Thoracic aorta (tissue), 2 donors: ENCODE measurements at regions not wholly inside any gene's neighbourhood (a gene's known extent, or its start where the extent isn't known, plus 50 kb on each side); places are given as distances from the start of the nearest gene placed in this dataset.

Experiments used
- ATAC-seq: fragments of 150-250 bp; one replicate; pipeline ENCODE4 v1.8.0; 2017; ENCODE audit warnings: low read depth; ENCODE audit not compliant: insufficient number of reproducible peaks, low FRiP score
- DNase-seq: peaks from one replicate; pipeline ENCODE4 v3.0.0-alpha.2; 2020; ENCODE audit warnings: low spot score
- H3K27ac ChIP-seq, 2 donors: fragments of 200-600 bp; sonication (generic); 1 replicate in 1 of 2; 2 replicates in 1 of 2; pipeline ENCODE4 v1.5.1; 2016; ENCODE audit warnings: mild to moderate bottlenecking in 2 of 2, moderate library complexity in 2 of 2
- H3K27me3 ChIP-seq: fragments of 200-600 bp; sonication (generic); replicated peaks from 2 replicates; pipeline ENCODE4 v1.6.0; 2016; ENCODE audit warnings: mild to moderate bottlenecking; ENCODE audit not compliant: insufficient read depth
- H3K36me3 ChIP-seq: fragments of 200-600 bp; sonication (generic); one replicate; pipeline ENCODE4 v1.5.1; 2016
- H3K4me1 ChIP-seq, 2 donors: fragments of 200-600 bp; sonication (generic); 1 replicate in 1 of 2; 2 replicates in 1 of 2; pipeline versions ENCODE4 v1.5.1 to v1.6.0; 2016; ENCODE audit warnings: low read depth in 2 of 2, mild to moderate bottlenecking in 1 of 2; ENCODE audit not compliant: control insufficient read depth in 1 of 2
- H3K4me3 ChIP-seq: fragments of 200-600 bp; sonication (generic); 2 replicates; pipeline ENCODE4 v1.5.1; 2016; ENCODE audit warnings: mild to moderate bottlenecking
- H3K9me3 ChIP-seq: fragments of 200-600 bp; sonication (generic); 2 replicates; pipeline ENCODE4 v1.5.1; 2016
- TF ChIP-seq, protein P1 (sequence below): fragments of 200-600 bp; sonication (generic); IDR thresholded peaks from one replicate; pipeline ENCODE4 v1.5.1; 2019; ENCODE audit warnings: antibody characterized with exemption

DNA sequence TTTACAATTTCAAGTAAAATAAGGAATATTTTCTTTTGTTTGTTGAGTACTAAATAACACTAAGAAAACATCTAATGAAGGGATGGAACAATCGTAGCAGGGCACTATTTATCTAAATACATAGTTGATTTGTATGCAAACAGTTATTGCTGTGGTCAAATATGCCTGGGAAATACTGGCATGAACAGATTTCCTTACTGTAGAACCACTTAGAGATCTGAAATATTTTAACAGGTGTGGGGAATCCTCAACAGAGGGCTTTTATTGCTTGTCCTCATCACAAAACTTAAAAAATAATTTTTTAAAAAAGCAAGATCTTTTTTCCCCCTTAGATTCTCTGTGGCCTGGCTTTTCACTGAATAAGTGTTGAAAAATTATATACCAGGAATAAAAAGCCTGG is 233.0 kb upstream of the FAM83B start:
- TF ChIP-seq, protein P1, sequence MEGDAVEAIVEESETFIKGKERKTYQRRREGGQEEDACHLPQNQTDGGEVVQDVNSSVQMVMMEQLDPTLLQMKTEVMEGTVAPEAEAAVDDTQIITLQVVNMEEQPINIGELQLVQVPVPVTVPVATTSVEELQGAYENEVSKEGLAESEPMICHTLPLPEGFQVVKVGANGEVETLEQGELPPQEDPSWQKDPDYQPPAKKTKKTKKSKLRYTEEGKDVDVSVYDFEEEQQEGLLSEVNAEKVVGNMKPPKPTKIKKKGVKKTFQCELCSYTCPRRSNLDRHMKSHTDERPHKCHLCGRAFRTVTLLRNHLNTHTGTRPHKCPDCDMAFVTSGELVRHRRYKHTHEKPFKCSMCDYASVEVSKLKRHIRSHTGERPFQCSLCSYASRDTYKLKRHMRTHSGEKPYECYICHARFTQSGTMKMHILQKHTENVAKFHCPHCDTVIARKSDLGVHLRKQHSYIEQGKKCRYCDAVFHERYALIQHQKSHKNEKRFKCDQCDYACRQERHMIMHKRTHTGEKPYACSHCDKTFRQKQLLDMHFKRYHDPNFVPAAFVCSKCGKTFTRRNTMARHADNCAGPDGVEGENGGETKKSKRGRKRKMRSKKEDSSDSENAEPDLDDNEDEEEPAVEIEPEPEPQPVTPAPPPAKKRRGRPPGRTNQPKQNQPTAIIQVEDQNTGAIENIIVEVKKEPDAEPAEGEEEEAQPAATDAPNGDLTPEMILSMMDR: no peak
- Histone ChIP-seq H3K4me3 (no peak overlapping the region), H3K27me3 (no peaks in the 10 kb centered on the region), H3K4me1 (peaks cover 9 to 22% of the 10 kb centered on the region in 2 donors), H3K9me3 (no peaks in the 10 kb centered on the region), H3K27ac (no peak overlapping the region), H3K36me3 (no peaks in the 10 kb centered on the region)
- no peak for DNase-seq
- ATAC-seq: no peak

DNA sequence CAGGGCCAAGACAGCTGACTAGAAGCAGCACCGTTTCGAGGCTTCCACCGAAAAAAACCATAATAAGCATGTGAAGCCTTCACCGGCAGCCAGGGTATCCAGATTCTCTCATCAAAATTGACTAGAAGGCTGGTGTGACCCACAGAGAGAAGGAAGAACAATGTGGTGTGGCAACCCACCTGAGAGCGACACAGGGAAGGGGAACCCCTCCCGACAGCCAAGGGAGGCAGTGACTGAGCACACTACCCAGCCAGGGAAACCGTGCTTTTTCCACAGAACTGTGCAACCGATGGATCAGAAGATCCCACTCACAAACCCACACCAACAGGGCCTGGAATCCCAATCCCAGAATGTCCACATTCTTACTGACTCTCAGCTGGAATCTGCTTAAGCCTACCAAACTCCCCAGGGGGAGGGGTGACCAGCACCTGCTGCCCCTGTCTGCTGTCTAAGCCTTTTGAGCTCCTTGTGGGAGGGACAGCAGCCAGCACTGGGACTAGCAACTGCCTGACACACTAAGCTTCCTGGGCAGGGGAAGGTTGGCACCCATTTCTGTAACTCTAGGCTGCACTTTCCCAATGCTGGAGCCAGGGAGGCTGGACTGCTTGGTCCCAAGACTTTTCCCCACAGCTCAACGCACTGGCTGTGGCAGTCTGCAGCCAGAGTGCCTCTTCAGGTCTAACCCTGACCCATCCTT is 231.9 kb upstream of the FAM83B start:
- ATAC-seq (no peak), DNase-seq (no peak)
- TF ChIP-seq, protein P1: no peak
- Histone ChIP-seq H3K36me3 (no peaks in the 10 kb centered on the region), H3K9me3 (no peaks in the 10 kb centered on the region), H3K27me3 (no peaks in the 10 kb centered on the region), H3K4me1 (peaks cover 9 to 31% of the 10 kb centered on the region in 2 donors), H3K4me3 (no peak overlapping the region), H3K27ac (no peak overlapping the region)

GRCh38 chr6:54617730-54618129 is 228.8 kb upstream of the FAM83B start:
- Histone ChIP-seq H3K36me3 (no peaks in the 10 kb centered on the region), H3K9me3 (no peaks in the 10 kb centered on the region), H3K27me3 (no peaks in the 10 kb centered on the region), H3K4me3 (no peak overlapping the region), H3K27ac (peak overlapping the region; percentile 52 to 58), H3K4me1 (peaks cover 9 to 31% of the 10 kb centered on the region in 2 donors)
- TF ChIP-seq, protein P1: no peak
- no peak for DNase-seq
- ATAC-seq: peak; percentile 69

- peaks cover 9 to 31% of the 10 kb centered on the region in 2 donors for H3K4me1 ChIP-seq
- no peaks in the 10 kb centered on the region for H3K9me3 ChIP-seq
- no peaks in the 10 kb centered on the region for H3K27me3 ChIP-seq
- ATAC-seq: no peak
- DNase-seq: no peak
- no peaks in the 10 kb centered on the region for H3K36me3 ChIP-seq
- H3K27ac ChIP-seq: peak overlapping the region; percentile 52 to 58
- H3K4me3 ChIP-seq: no peak overlapping the region
- TF ChIP-seq, protein P1: no peak
Measured at GRCh38 chr6:54618572-54618971, 228.0 kb upstream of the FAM83B start.

DNA sequence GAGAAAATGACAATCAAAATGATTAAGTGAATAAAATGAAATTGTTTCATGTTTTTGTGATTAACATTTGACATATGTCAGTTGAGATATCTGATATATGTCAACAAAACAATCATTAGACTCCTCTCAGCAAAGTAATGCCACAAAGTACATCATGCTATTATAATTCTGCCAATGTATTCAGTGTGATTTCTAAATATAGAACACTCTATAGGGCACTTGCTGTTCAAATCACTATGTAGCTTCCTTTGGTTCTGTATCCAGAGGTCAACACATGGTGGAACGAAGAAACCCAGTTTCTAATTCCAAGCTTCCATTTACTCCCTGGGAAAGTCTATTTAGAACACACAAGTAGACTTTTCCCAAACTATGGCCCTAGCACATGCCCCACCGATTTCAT is 227.5 kb upstream of the FAM83B start:
- H3K36me3 ChIP-seq: no peaks in the 10 kb centered on the region
- no peaks in the 10 kb centered on the region for H3K27me3 ChIP-seq
- TF ChIP-seq, protein P1: no peak
- DNase-seq: no peak
- no peak overlapping the region for H3K27ac ChIP-seq
- no peak overlapping the region for H3K4me3 ChIP-seq
- H3K4me1 ChIP-seq: peaks cover 9 to 31% of the 10 kb centered on the region in 2 donors
- H3K9me3 ChIP-seq: no peaks in the 10 kb centered on the region
- ATAC-seq: no peak
